ENCODE measurements at regions not wholly inside any gene's neighbourhood (a gene's known extent, or its start where the extent isn't known, plus 50 kb on each side); places are given as distances from the start of the nearest gene placed in this dataset.
"Not testable (repeated sequence)": the region's sequence is repeated elsewhere in the genome, so short reads cannot be mapped to it uniquely, and the experiment has no call there.

DNA sequence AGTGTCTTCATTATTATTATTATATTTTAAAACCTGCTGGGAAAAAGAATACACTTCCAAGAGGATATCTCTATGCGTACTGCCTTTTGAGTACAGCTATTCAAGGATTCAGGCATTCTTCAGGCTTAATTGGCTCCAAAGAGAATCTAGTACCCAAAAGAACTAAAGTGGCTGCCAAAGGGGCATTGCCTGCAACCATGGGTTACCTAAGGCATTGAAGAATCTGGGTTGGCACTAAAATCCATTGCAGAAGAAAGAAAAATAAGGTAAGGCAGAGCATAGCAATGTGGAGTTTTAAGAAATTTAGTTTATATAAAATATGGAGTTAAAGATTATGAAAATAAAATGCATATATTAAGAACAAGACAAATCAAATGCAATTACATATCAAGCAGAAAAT is 223.5 kb downstream of the TMEM161B start:
- H3K27me3 ChIP-seq = no peaks in the 10 kb centered on the region
- ATAC-seq (no peak), DNase-seq (no peak)
- H3K27ac ChIP-seq = no peak overlapping the region
- no peaks in the 10 kb centered on the region for H3K4me1 ChIP-seq
- H3K4me3 ChIP-seq = no peak overlapping the region
- intact Hi-C loops (cut with DNase I) = no loop called here
- no peaks in the 10 kb centered on the region for H3K9me3 ChIP-seq
- WGBS, 2 donors = 0 to 50% methylated on average over 1 of the region's 1 CpG
- TF ChIP-seq, protein P1, sequence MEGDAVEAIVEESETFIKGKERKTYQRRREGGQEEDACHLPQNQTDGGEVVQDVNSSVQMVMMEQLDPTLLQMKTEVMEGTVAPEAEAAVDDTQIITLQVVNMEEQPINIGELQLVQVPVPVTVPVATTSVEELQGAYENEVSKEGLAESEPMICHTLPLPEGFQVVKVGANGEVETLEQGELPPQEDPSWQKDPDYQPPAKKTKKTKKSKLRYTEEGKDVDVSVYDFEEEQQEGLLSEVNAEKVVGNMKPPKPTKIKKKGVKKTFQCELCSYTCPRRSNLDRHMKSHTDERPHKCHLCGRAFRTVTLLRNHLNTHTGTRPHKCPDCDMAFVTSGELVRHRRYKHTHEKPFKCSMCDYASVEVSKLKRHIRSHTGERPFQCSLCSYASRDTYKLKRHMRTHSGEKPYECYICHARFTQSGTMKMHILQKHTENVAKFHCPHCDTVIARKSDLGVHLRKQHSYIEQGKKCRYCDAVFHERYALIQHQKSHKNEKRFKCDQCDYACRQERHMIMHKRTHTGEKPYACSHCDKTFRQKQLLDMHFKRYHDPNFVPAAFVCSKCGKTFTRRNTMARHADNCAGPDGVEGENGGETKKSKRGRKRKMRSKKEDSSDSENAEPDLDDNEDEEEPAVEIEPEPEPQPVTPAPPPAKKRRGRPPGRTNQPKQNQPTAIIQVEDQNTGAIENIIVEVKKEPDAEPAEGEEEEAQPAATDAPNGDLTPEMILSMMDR (IDR thresholded peaks at IDR 0.05) = no peak
- H3K36me3 ChIP-seq = no peaks in the 10 kb centered on the region

DNA sequence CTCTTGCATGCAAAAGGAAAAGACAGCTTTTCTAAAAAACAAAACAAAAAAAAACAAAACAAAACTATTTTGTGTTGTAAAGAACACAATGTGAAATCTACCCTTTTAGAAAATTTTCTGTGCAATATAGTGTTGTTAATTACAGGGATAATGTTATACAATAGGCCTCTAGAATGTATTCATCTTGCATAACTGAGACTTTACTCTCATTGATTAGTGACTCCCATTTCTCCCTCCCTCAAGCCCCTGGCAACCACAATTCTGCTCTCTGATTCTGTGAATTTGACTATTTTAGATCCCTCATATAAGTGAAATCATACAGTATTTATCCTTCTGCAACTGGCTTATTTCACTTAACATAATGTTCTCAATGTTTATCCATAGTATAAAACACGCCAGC is 234.1 kb downstream of the TMEM161B start:
- ATAC-seq = no peak
- intact Hi-C loops (cut with DNase I) = no loop called here
- Histone ChIP-seq H3K9me3 (peaks cover 0 to 7% (median 0%) of the 10 kb centered on the region in 11 donors), H3K36me3 (no peaks in the 10 kb centered on the region), H3K27me3 (no peaks in the 10 kb centered on the region), H3K4me3 (no peak overlapping the region), H3K27ac (no peak overlapping the region), H3K4me1 (no peaks in the 10 kb centered on the region)
- no peak for DNase-seq
- 57 to 58% methylated on average over 1 of the region's 1 CpG for WGBS, 2 donors
- TF ChIP-seq, protein P1 (IDR thresholded peaks at IDR 0.05) = no peak

DNA sequence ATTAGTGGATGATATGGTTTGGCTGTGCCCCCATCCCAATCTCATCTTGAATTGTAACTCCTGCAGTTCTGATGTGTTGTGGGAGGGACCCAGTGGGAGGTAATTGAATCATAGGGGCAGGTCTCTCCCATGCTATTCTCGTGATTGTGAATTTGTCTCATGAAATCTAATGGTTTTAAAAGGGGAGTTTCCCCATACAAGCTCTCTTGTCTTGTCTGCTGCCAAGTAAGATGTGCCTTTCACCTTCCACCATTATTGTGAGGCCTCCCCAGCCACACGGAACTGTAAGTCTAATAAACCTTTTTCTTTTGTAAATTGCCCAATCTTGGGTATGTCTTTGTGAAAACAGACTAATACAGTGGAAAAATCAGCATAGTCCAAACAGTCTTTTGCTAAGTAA is 235.5 kb downstream of the TMEM161B start:
- TF ChIP-seq, protein P1 (IDR thresholded peaks at IDR 0.05) = no peak
- WGBS, 2 donors = 53 to 57% methylated on average over 2 of the region's 2 CpGs
- no peaks in the 10 kb centered on the region for H3K9me3 ChIP-seq
- H3K36me3 ChIP-seq = no peaks in the 10 kb centered on the region
- no peak overlapping the region for H3K4me3 ChIP-seq
- no peak overlapping the region for H3K27ac ChIP-seq
- DNase-seq = no peak
- ATAC-seq = no peak
- H3K4me1 ChIP-seq = no peaks in the 10 kb centered on the region
- intact Hi-C loops (cut with DNase I) = no loop called here
- no peaks in the 10 kb centered on the region for H3K27me3 ChIP-seq

DNA sequence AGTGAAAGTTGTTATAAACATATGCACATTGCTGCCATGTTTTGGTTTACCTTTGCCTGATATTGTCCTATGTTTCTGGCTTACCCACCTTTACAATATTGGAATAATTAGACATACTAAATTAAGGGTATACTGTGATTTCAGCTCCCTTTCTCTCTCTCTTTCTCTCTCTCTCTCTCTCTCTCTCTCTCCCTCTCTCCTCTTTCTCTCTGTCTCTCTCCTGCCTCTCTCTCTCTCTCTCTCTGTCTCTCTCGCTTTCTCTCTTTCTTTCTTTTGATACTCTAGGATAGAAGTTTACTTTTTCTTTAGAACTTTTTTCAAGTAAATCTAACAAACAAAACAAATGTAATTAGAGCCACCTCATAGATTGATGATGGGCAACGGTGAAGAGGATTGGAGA is 239.6 kb downstream of the TMEM161B start:
- no peak overlapping the region for H3K27ac ChIP-seq
- no peaks in the 10 kb centered on the region for H3K27me3 ChIP-seq
- ATAC-seq (no peak), DNase-seq (no peak)
- TF ChIP-seq, protein P1 (IDR thresholded peaks at IDR 0.05) = no peak
- intact Hi-C loops (cut with DNase I) = no loop called here
- WGBS, 2 donors = 81 to 83% methylated on average over 2 of the region's 2 CpGs
- H3K36me3 ChIP-seq = no peaks in the 10 kb centered on the region
- H3K9me3 ChIP-seq = no peaks in the 10 kb centered on the region
- H3K4me3 ChIP-seq = no peak overlapping the region
- H3K4me1 ChIP-seq = no peaks in the 10 kb centered on the region

DNA sequence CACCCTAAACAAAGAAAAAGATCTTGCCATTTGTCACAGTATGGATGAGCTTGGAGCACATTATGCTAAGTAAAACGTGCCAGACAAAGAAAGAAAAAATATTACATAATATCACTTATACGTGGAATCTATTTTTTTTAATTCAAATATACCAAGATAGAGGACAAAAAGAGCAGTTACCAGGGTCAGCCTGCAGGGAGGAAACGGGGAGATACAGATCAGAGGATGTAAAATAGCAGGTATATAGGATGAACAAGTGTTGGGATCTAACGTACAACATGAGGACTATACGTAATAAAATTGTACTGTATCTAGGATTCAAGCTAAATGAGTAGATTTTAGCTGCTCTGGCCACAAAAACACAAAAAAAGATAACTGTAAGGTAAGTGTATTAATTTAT is 247.5 kb downstream of the TMEM161B start:
- intact Hi-C loops (cut with DNase I) = loop anchor here in 1 of 10 donors (5.0 kb wide), 1 partner anchor 611 kb away; no protein-coding TSS in a partner anchor
- ATAC-seq = no peak
- H3K27ac ChIP-seq = no peak overlapping the region
- TF ChIP-seq, protein P1 (IDR thresholded peaks at IDR 0.05) = no peak
- DNase-seq = no peak
- no peaks in the 10 kb centered on the region for H3K4me1 ChIP-seq
- no peaks in the 10 kb centered on the region for H3K9me3 ChIP-seq
- no peaks in the 10 kb centered on the region for H3K27me3 ChIP-seq
- no peak overlapping the region for H3K4me3 ChIP-seq
- 75 to 79% methylated on average over 5 of the region's 5 CpGs for WGBS, 2 donors
- H3K36me3 ChIP-seq = no peaks in the 10 kb centered on the region

DNA sequence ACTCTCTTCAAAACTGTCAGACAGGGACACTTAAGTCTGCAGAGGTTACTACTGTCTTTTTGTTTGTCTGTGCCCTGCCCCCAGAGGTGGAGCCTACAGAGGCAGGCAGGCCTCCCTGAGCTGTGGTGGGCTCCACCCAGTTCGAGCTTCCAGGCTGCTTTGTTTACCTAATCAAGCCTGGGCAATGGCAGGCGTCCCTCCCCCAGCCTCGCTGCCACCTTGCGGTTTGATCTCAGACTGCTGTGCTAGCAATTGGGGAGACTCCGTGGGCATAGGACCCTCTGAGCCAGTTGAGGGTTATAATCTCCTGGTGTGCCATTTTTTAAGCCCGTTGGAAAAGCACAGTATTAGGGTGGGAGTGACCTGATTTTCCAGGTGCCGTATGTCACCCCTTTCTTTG is 253.7 kb downstream of the TMEM161B start:
- H3K4me3 ChIP-seq; H3K36me3 ChIP-seq; H3K9me3 ChIP-seq; H3K27ac ChIP-seq; H3K4me1 ChIP-seq; DNase-seq; H3K27me3 ChIP-seq; ATAC-seq; intact Hi-C loops (cut with DNase I): not testable (repeated sequence)
- 72 to 79% methylated on average over 7 of the region's 7 CpGs for WGBS, 2 donors

All from heart right ventricle (tissue), 16 donors.